HG03520 (cell line): ENCODE measurements at regions not wholly inside any gene's neighbourhood (a gene's known extent, or its start where the extent isn't known, plus 50 kb on each side); places are given as distances from the start of the nearest gene placed in this dataset.
"Not testable (repeated sequence)": the region's sequence is repeated elsewhere in the genome, so short reads cannot be mapped to it uniquely, and the experiment has no call there.

Experiments used
- ATAC-seq: cut with Tn5 transposase; IDR thresholded peaks from one replicate; pipeline ENCODE4 v1.9.1; 2021; ENCODE audit warnings: mild to moderate bottlenecking, moderate library complexity; ENCODE audit not compliant: unreplicated experiment

DNA sequence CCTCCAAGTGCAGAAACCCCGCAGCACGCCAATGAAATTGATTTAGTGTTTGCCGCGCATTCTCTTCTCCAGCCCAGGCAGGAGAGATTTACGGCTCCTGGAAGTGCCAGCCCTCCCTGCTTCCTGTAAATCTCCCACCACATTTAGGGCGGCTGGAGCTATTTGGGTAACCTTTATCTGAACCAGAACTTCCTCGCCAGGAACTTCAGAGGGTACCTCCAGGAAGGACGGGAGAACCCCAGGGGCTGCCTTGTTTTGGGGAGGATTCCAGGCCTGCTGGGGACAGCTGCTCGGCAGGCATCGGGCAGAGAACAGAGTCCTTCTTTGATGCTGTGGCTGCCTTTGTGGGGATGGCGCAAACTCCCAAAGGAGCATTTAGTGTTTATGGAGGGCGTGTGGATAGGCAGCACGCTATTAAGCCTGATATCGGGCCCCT lies 122.0 kb upstream of the MYCN start:
- no peak for ATAC-seq

DNA sequence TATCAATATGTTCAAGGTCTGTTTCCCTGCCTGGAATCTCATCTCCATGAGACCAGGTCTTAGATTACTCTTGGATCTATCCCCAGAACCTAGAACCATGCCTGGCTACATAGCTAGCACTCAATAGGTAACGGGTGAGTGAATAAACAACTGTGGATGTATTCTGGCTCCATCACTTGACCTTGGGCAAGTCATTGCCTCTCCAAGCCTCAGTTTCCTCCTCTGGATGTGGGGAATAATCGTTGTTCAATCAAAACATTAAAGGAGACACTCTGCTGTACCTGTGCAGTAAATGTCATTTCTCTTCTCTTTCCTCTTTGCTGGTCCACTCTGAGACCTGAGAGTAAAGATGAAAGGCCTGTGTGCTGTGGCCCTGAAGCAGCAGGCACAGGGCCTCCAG lies 121.5 kb upstream of the MYCN start:
- ATAC-seq = no peak

DNA sequence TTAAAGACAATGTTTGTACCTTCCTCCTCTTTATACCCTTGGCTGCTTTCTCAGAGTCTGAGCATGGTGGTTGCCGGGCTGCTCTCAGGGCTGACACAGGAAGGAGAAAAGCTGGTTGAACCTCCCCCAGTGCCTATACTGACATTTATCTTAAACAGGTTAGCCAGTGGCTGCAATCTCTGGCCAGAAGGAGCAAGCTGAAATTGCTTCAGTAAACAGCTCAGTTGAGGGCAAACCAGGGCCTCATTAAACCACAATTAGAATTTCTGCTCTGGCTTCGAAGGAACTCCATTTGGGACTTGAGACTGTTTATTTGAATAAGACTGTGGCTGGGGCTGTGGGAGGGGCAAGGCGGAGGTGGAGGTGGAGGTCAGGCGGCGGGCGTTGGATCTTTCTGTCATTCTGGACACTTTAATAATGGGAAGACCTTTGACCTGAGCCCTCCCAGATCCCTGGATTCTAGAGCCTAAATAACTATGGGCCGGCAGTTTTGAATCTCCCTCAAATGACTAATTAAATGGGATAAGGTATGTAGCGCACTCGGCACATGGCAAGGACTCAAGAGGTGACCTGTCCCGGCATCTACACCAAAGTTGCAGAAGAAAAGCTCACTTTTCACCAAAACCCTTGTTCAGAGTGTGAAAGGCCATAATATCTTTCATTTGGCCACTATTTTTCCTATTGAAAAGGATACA lies 120.6 kb upstream of the MYCN start:
- ATAC-seq = no peak

DNA sequence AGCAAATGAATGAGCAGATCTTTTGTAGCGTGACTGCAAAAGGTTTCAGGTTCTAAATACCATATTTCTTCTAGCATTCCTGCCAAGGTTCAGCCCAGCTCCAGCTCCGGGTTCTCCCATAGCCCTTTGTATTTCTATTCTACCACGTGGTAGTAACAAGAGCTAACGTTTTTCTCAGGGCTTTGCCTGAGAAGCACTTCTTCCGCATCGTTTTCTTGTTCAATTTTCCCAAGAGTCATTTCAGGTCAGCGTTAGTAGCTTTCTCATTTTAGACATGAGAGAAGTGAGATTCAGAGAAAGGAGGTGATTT lies 120.1 kb upstream of the MYCN start:
- no peak for ATAC-seq

DNA sequence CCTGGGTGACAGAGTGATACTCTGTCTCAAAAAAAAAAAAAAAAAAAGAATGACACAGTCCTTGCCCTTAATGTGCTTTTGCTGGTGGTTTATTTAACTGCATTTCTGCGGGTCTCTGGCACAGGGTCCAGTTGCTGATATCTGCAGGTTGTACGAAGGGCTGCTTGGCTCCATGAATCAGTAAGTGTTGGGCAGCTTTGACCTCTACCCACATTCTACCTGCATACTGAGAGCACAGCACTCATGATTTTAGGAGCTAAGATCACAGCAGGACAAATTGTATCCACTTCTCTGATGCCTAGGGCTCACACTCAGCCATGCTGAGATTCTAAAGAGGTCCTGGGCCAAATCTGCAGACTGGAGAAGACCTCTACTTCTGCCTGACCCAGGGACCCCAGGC lies 119.4 kb upstream of the MYCN start:
- ATAC-seq = no peak

DNA sequence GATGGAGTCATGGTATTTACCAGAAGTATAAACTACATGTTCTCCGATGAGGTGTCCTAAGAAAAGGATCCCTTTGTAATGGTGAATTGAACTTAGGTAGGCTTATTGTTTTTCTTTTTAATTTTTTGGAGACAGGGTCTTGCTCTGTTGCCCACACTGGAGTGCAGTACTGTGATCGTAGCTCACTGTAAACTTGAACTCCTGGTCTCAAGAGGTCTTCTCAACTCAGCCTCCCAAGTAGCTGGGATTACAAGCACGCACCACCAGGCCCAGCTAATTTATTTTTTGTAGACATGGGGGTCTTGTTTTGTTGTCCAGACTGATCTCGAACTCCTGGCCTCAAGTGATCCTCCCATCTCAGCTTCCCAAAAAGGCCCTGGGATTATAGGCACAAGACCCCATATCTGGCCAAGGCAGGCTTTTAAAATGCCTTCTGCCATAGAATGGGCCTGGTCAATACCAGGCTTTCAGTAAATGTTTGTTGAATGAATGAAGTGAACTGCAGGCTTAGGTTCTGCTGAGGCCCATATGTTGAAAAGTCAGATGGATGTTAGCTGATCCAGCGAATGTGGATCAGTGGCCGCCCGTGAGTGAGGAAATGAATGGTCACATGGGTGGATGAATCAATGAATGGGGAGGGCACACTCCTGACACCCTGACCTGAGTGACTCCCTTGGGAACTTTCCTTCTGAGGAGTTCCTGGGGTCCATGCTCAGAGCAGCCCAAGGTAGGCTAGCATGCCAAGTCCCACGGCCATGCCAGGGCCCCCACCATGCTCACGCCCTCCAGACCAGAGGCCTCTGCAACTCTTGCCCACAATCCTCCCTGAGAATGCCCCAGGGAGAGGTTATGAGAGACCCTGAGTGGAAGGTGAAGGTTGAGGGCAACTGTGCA lies 118.0 kb upstream of the MYCN start:
- no peak for ATAC-seq

DNA sequence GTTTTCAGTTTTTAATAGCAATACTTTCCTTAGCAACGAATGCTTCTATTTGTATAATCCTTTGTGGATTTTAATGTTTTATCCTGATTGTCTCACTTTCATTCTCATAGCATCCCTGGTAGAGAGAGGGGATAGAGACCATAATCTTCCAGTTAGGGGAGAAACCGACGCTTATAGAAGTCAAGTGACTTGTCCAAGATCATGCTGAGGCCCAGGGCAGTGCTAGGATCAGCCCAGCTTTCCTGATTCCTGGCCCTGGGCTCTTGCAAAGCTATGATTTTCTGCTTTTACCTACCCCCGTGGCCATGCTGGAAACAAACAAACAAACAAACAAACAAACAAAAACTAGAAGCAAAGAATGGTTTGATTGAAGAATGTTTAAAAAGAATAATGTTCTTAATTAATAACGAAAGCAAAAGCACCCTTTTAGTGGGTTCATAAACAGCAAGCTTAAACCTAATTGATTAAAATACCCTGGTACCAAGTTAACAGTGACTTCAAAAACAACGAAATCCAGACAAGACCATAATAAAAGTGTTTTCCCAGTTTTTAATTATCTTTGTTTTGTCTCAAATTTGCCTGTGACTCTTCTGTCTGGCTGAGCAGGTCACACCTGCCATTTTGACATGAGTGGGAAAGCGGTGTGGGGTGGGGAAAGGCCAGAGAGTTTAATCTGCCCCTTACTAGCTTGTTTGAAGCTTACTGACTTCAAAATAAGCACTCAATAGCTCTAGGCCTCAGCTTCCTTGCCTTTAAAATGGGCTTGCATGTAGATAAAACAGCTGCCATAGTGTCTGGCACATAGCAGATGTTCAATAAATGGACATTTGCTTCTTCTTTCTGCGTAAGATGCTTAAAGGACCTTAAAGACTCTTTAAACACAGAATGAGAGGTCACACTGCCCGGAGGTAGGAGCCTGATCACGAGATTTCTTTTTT lies 116.6 kb upstream of the MYCN start:
- ATAC-seq = no peak

DNA sequence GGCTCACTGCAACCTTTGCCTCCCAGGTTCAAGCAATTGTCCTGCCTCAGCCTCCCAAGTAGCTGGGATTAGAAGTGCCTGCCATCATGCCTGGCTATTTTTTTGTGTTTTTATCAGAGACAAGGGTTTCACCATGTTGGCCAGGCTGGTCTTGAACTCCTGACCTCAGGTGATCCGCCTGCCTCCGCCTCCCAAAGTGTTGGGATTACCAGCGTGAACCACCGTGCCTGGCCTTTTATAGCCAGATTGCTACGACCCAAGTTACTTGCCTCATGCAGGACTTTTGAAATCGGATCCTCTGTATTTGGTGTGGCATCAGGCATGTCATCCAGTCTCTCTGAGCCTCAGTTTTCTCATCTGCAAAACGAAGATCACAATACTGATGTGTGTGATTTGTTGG lies 115.9 kb upstream of the MYCN start:
- not testable (repeated sequence) for ATAC-seq

DNA sequence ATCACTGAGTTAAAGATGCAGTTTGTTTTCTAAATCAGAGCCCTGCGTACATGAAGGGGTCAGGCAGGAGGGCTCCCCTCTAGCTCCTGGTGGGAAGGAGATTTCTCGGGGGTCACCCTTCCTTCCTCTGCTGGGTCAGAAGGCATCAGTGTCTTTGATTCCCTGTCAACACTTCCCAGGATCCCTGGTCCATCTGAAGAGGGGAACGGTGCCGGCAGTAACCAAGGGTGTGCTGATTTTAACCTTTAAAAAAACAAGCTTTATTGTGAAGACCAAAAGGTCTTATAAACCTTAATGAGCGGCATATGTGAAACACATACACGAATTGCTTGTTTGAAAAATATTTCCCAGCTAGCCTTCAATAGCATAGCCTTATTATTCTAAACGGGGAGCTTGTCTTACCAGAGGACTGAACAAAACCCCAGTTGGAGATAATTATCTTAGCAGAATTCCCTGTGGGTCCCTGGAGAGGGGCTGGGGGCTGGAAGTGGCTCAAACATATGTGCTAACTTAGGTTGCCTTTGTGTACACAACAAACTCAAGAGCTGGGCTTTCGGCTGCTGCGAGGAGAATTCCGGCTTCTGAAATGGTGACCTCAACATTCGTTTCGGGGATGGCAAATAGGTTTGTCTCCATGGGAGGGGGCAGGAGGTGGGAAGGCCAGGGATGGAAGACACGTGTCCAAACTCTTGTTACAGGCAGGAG lies 114.9 kb upstream of the MYCN start:
- no peak for ATAC-seq

DNA sequence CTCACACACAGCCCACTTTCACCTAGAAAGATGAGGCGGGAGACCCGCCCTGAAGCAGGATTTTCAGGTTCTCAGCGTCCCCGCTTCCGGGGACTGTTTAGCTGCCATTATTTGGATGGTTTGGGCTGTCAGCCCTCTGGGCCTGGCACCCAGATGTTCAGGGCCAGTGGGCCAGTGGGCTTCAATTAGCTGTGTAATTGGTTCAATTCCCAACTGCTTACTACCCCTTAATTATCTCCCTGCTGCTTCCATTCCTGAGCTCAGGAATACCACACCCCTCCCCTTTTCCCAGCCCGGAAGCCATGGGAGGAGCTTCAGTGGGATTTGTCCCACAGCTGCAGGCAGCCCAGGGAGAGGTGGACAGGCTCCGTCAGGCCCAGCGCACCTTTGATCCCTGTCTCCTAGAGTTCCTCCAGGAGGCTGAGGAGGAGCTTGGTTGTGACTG lies 114.1 kb upstream of the MYCN start:
- ATAC-seq = no peak

DNA sequence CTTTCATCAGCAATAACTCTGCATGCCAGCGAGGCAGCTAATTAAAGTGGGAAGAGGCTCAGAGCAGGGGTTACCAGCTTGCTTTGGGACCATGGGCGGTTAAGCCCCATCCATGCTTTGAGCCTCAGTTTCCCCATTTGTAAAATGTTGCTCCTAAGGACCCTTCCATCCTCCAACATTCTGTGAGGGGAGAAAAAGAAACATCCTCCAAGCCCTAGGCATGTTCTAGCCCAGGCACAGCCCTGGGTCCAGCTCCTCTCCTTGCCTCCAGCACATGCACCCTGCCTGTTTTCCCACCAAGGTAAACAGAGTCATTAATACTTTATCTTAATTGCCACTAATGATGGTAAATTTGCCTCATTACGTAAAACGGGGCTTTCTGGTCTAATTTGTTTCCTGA lies 113.3 kb upstream of the MYCN start:
- ATAC-seq = no peak

DNA sequence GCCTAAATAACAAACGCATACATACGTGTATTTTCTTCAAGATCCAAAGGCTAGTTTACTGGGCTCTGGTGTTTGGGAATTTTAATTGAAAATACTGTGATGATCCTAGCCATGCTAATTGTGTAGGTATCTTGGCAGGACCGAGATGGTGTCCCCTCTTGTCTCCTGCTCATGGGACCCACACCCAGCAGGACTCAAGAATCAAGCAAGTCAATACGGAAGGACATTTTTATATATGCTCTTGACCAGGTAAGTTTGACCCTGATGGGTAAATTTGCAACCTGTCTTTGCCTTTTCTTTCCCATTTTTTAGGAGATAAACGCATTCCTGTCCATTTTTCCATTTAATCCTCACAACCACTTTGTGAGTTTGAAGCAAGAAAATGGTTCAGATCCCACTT lies 111.8 kb upstream of the MYCN start:
- ATAC-seq = no peak

DNA sequence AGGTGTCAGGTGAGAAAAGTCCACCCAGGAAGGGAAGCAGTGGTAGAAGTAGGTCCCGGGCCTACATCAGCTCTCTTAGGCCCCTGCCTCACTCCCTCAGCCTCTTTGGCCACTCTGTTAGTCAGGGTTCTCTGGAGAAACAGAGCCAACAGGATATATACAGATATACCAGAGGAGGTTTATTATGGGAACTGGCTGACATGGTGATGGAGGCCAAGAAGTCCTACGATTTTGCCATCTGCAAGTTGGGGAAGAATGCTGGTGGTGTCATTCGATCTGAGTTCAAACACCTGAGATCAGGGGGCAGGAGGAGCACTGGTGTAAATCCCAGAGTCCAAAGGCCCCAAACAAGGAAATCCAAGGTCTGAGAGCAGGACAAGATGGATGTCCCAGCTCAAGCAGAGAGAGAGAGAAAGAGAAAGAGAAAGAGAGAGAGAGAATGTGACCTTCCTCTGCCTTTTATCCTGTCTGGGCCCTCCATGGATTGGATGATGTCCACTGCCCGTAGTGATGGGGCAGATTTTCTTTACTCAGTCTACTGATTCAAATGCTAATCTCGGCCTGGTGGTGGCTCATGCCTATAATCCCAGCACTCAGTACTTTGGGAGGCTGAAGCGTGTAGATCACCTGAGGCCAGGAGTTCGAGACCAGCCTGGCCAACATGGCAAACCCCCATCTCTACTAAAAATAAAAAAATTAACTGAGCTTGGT lies 111.1 kb upstream of the MYCN start:
- ATAC-seq = no peak

DNA sequence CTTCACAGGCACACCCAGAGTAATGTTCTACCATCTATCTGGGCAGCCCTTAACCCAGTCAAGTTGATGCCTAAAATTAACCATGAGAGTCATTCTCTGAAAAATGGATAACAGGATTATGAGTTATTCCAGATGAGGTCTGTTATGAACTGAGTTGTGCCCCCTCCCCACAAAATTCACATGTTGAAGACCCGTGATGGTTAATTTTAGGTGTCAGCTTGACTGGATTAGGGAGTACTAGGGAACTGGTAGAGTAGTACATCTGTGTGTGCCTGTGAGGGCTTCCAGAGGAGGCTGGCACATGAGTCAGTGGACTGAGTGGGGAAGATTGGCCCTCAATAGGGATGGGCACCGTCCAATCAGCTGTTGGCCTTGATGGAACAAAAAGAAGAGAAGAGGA lies 110.4 kb upstream of the MYCN start:
- ATAC-seq = no peak

DNA sequence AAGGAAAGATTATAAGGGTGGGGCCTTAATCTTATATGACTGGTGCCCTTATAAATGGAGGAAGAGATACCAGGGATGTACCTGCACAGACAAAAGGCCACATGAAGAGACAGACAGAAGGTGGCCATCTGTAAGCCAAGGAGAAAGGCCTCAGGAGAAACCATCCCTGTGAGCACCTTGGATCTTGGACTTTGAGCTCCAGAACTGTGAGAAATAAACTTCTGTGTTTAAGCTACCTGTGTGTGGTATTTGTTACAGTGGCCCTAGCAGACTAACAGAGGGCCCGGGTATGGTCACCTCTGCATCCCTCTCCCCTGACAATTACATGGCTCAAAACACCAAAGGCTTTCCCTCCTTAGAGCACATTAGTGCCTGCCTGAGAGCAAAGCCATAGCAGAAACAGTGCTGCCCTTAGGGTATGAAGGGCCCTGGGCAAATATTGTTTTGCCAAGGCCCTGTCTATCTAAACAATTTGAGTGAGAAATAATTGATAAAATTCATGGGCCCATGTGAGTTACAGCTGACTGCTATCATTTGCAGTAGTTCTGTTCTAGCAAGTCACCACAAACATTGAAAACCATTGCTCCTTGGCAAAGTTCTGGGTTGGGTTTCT lies 109.3 kb upstream of the MYCN start:
- ATAC-seq = no peak

DNA sequence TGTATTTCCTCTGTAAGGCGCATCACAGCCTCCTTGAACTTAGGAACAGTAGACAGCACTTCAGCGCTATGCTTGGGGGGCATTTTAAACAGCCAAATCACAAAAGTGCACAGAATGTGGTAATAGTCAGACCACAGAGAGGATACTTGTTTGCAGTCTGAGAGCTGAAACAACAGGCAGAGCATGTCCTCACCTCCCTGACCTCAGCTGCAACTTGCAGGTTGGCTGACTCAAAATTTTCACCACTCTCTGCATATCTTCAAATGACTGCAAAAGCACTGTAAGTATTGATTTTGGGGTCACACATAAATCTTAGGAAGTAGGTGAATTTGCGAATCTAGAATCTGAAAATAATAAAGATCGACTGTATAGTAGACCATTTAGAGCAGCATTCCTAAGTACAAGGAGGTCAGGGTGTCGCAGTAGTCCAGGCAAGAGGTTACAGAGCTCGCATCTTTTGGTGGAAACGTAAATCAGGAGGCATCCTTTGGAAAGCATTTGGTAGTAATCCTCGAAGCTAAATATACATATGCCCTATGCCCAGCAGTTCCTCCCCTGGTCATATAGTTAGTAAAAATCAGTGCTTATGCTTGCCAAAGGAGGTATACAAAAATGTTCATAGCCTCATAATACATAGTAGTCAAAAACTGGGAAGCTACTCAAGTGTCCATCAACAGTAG lies 108.2 kb upstream of the MYCN start:
- no peak for ATAC-seq

DNA sequence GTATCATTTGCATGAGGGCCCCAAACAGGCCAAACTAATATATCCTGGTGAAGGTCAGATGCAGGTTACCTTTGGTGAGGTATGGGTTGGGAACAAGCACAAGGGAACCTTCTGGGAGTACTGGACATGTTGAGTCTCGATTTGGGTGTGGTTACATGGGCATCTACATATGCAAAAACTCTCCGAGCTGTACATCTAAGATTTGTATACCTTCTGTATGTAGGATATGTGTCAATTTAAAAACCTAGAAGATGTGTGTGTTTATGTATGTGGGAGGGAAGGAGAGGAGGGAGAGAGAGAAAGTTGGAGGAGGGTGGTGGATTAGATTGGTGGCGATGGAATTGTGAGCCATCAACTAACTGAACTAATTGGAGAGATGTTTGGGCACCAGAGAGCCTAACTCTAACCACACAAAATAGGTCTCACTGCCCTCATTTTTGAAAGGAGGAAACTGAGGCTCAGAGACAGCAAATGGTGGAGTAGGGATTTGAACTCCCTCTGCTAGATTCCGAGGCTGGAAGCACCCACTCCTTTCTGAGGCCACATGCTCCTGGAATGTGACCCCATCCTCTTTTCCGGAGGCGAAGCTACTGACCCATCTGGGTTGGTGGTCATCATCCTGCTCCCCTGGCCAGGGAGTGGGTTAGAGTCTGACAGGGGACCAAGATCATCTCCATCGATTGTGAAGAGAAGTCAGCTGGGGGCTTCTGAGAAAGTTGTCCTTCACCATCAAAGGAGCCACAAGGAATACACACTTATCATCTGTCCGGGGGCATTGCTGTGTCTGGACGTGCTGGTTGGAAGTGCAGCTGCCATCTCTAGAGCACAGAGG lies 107.3 kb upstream of the MYCN start:
- ATAC-seq = no peak

DNA sequence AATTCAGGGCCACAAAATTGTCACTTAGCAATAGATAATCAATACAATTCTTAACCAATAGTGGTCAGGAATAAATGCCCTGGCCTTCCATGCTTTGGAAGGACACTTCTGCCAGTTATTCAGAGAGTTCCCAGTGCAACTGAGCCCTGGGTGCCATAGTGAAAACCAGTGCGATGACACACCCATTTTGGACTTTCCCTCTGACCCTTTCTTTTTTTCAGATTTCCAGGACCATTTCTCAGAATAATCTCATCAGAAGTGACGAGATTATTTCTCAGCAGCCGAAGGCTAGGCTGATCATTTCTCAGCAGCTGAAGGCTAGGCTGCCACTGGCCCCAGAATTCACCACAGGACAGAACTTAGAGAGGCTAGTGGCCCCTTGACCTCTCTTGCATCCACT lies 106.6 kb upstream of the MYCN start:
- no peak for ATAC-seq
